NCI-H82 treated with DMSO at 0.1 percent for 48 hours (cell line): ENCODE measurements at regions not wholly inside any gene's neighbourhood (a gene's known extent, or its start where the extent isn't known, plus 50 kb on each side); places are given as distances from the start of the nearest gene placed in this dataset.
"Not testable (repeated sequence)": the region's sequence is repeated elsewhere in the genome, so short reads cannot be mapped to it uniquely, and the experiment has no call there.

Experiments
- DNase-seq: peaks from one replicate; lab custom pipeline; 2025; ENCODE audit not compliant: unreplicated experiment; lab: John Stamatoyannopoulos, UW

- DNase-seq: no peak
These were observed 109.3 kb upstream of the TMTC1 start for GRCh38 chr12:29893002-29893401.

- no peak for DNase-seq
These were observed 108.0 kb upstream of the TMTC1 start for GRCh38 chr12:29891792-29892191.

GRCh38 chr12:29889737-29890136 lies 106.0 kb upstream of the TMTC1 start:
- DNase-seq: no peak

GRCh38 chr12:29888777-29889176 lies 105.0 kb upstream of the TMTC1 start:
- no peak for DNase-seq

GRCh38 chr12:29884957-29885356 lies 101.2 kb upstream of the TMTC1 start:
- not testable (repeated sequence) for DNase-seq

- no peak for DNase-seq
These were observed 100.3 kb upstream of the TMTC1 start for GRCh38 chr12:29883941-29884554.

GRCh38 chr12:29883525-29883924 lies 99.8 kb upstream of the TMTC1 start:
- DNase-seq: no peak

- peak; percentile 59 for DNase-seq
These were observed 99.1 kb upstream of the TMTC1 start for GRCh38 chr12:29882846-29883245.

- no peak for DNase-seq
These were observed 97.2 kb upstream of the TMTC1 start for GRCh38 chr12:29880987-29881386.

GRCh38 chr12:29879606-29880308 lies 96.0 kb upstream of the TMTC1 start:
- DNase-seq: no peak

- DNase-seq: no peak
These were observed 86.2 kb upstream of the TMTC1 start for GRCh38 chr12:29869946-29870345.

- DNase-seq: no peak
These were observed 84.1 kb upstream of the TMTC1 start for GRCh38 chr12:29867823-29868222.

- no peak for DNase-seq
These were observed 79.9 kb upstream of the TMTC1 start for GRCh38 chr12:29863665-29864064.

GRCh38 chr12:29858270-29858786 lies 74.6 kb upstream of the TMTC1 start:
- DNase-seq: no peak

GRCh38 chr12:29847246-29847645 lies 63.5 kb upstream of the TMTC1 start:
- no peak for DNase-seq

- no peak for DNase-seq
These were observed 60.9 kb upstream of the TMTC1 start for GRCh38 chr12:29844667-29845066.

- no peak for DNase-seq
These were observed 59.3 kb upstream of the TMTC1 start for GRCh38 chr12:29843036-29843435.

- DNase-seq: no peak
These were observed 55.0 kb upstream of the TMTC1 start for GRCh38 chr12:29838768-29839167.
